HG03095 (cell line): ENCODE measurements at regions not wholly inside any gene's neighbourhood (a gene's known extent, or its start where the extent isn't known, plus 50 kb on each side); places are given as distances from the start of the nearest gene placed in this dataset.
"Not testable (repeated sequence)": the region's sequence is repeated elsewhere in the genome, so short reads cannot be mapped to it uniquely, and the experiment has no call there.

Experiments
- ATAC-seq: cut with Tn5 transposase; IDR thresholded peaks from one replicate; pipeline ENCODE4 v1.9.1; 2021; ENCODE audit warnings: moderate library complexity; ENCODE audit not compliant: unreplicated experiment

DNA sequence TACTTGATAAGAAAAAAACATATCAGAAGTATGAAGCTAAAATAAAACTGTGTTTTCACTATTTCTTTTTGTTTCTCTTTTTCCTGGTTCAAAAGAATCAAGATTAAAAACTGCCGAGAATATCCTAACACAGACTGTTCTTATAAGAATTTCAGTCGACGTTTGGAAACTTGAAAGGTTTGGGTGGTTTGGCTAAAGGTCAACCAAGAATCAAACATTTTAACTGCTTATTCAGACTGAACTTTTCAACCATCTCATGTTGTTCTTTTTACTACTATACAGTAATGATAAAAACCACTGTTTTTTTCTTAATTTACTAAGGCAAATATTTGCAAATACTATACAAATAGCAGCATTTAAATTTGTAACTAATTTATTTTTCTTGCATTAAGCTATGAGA, 308.5 kb upstream of the TFPI start:
- ATAC-seq: no peak

GRCh38 chr2:187865025-187865424, 310.8 kb upstream of the TFPI start:
- no peak for ATAC-seq

GRCh38 chr2:187867165-187867564, 312.9 kb upstream of the TFPI start:
- ATAC-seq: no peak

DNA sequence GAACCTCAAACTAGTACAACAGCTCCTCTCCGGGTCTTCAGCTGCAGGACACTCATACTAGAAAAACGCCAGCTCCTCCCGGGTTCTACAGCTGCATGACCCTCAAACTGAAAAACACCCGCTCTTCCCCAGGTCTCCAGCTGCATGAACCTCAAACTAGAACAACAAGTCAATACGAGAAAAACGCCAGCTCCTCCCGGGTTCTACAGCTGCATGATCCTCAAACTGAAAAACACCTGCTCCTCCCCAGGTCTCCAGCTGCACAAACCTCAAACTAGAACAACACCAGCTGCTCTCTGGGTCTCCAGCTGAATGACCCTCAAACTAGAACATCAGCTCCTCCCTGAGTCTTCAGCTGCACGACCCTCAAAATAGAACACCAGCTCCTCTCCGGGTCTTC, 315.0 kb upstream of the TFPI start:
- no peak for ATAC-seq

- ATAC-seq: no peak
Observed at GRCh38 chr2:187871506-187871905, 317.3 kb upstream of the TFPI start.

DNA sequence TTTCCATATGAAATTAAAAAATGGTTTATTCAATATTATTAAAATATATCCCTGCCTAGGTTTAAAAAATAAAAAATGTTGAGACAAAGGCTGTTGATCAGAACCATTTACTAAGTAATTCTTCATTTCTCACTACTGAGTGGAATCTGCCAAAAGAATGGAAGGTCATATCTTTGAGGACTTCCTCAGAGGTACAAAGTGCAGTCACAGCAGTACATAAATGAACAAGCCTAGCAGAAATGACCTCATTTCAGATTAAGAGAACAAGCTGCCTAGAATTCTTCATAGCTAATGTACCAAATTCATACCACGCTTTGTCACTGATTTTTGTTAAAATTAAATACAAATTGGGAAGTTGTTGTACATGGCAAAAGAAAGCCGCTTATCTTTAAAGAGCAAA, 318.9 kb upstream of the TFPI start:
- ATAC-seq: no peak

GRCh38 chr2:187874786-187875185, 320.6 kb upstream of the TFPI start:
- no peak for ATAC-seq

DNA sequence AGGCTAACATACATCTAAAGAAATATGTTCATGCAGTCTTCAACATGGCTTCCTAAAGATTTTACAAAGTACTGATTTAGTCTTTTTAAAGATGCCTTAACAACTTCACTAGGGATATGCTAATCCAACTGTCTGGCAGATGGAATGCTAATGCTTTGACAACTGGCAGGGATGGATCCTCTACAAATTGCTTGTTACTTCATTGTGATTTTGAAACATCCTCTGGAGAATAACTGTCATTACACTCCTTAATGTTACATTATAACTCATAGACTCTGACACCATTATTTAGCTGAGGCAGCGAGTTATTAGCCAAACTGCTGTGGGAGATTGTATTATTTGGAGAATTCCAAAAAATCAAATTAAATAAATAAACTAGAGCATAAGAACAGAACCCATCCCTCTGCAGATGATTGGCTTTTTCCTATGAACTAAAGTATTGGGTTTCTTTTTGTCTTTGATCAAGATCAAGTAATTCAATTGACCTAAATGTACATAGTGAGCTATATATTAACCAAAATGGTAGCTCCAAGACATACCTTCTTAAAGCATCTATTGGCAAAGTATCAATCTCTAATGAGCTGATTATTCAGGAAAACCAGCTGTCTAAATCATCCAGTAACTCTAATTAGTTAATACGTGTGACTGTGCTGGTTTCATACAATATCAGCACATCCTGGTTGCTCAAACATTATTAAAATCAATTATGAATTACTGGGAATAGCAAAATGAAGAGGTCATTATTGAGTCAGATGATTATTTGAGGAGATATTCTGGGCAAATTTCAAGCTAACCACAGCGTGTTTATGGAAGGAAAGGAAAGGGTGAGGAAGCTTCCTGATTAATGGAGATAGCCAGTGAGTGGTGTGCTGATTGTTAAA, 321.3 kb upstream of the TFPI start:
- ATAC-seq: no peak

DNA sequence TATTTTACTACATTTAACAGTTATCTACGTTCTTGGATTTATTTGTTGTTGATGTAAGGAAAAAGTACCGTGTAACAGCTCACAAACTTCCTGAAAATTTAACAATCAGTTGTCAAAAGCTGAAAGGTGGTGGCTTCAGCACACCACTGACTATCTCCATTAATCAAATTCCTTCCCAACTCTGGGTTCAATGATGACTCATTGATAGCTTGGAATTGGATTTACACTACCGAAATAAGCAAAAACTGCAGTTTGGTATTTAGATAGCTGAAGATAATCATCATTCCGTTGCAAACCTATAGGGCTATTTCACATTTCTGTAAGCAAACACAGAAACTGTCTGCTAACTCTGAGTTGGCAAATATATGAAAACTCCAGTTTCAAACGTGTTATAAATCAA, 322.3 kb upstream of the TFPI start:
- ATAC-seq: no peak

DNA sequence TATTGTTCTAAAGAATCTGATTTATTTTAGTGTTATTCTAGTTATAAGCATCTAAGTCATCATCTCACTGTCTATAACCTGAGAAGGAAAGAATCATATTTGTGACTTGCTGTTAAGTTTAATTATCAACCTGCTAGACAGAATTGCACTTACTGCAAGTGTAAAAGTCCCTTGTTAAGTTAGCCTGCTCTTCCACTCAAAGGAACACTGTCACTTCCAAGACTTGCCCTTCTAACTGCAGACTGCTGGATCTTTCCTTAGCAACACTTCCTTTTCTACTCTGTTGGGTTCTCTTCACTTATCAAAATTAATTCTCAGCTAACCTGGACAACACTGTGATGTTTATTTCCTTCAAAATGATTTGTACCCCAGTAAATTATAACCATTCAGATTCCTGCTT, 323.2 kb upstream of the TFPI start:
- no peak for ATAC-seq

GRCh38 chr2:187878112-187878511, 323.9 kb upstream of the TFPI start:
- ATAC-seq: no peak

GRCh38 chr2:187879491-187879890, 325.3 kb upstream of the TFPI start:
- no peak for ATAC-seq

- no peak for ATAC-seq
Observed at GRCh38 chr2:187884003-187884402, 329.8 kb upstream of the TFPI start.

DNA sequence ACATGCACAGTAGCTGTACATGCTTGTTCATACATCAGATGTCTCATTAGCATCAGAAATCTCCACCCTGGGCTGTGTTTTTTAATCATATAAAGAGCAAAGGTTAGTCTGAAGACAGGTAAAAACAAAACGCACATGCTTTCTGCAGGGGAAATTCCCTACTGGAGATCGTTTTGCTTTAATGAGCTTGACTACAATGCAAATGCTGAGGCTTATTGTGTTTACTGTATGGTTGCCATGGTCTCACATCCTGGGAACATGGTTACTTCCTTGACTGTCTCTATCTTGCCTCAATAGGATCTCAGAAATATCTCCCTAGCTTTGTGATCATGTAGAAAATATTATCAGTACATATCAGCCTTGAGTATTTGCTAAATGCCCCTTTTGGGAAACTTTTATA, 336.5 kb upstream of the TFPI start:
- no peak for ATAC-seq

GRCh38 chr2:187900021-187900420, 345.8 kb upstream of the TFPI start:
- no peak for ATAC-seq

- ATAC-seq: no peak
Observed at GRCh38 chr2:187906021-187906420, 351.8 kb upstream of the TFPI start.

DNA sequence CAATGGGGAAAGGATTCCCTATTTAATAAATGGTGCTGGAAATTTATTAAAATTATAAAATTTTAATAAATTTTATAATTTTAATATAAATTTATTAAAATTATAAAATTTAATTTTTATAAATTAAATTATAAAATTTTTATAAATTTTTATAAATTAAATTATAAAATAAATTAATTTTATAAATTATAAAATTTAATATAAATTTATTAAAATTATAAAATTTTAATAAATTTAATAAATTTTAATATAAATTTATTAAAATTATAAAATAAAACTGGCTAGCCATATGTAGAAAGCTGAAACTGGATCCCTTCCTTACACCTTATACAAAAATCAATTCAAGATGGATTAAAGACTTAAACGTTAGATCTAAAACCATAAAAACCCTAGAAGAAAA, 356.7 kb upstream of the TFPI start:
- not testable (repeated sequence) for ATAC-seq

DNA sequence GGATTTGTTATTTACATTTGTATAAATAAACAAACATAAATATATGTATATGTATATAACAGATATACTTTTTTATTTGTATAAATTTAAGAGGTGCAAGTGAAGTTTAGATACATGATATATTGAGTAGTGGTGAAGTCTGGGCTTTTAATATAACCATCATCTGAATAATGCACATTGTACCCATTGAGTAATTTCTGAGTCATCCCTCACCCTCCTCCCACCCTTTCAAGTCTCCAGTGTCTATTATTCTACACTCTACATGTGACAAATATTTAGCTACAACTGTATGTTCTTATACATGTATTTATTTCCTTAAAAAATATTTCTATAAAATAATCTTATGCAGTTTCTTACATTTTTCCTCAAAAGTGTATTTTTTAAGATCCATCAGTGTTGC, 358.7 kb upstream of the TFPI start:
- no peak for ATAC-seq

DNA sequence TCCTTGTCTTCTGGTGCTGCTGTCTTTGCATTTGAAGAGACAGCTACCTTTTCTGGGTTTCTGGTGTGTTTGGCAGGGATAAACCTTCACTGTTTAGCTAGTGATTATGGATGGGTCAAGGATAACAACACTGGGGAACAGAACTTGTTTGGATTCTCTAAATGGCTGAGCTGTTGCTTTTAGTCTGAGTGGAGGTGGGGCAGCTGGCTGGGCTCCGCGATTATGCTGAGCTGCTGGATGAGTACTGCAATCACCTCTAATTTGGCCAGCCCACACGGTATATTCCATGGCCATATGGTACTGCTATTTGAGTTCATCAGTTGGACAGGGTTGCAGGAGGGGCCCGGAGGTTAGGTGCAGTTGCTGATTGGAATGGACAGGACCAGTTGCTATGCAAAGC, 361.6 kb upstream of the TFPI start:
- no peak for ATAC-seq

GRCh38 chr2:187916799-187917198, 362.6 kb upstream of the TFPI start:
- no peak for ATAC-seq

GRCh38 chr2:187917535-187917934, 363.3 kb upstream of the TFPI start:
- ATAC-seq: no peak

DNA sequence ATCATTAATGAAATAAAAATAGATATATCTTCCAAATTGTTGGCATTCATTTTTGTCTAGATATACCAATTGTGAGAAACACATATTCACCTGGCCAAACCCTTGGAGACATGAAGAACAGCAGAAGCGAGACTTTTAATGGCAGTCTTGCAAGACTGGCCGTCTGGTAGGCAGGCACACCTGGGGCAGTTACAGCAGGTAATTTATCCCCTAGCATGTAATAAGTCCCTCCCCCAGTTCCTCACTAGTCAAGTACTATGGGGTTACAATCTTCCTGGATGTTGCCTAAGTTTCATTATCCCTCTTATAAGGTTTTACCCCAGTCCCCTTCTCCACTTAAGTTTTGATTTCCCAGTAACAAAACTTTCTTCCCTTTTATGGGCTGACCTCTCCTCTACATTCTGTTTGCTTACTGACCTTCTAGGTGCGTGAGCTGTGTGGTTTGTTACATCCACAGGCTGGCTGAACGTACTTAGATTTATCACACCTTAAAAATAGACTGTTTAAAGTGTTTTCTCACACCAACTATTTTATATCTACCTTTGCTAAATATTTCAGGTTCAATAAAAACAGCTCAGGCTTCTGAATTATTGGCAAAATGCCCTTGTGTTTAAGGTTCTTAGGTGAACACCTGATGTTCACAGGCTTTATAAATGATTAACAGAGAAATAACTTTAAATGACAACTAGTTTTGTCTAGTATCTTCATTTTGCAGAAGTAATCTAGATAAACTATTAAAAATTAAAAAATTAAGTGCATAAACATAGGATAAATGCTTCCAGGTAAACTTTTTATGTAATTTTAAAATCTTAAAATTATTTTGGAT, 365.0 kb upstream of the TFPI start:
- no peak for ATAC-seq
